ENCODE measurements at regions not wholly inside any gene's neighbourhood (a gene's known extent, or its start where the extent isn't known, plus 50 kb on each side); places are given as distances from the start of the nearest gene placed in this dataset.

DNA sequence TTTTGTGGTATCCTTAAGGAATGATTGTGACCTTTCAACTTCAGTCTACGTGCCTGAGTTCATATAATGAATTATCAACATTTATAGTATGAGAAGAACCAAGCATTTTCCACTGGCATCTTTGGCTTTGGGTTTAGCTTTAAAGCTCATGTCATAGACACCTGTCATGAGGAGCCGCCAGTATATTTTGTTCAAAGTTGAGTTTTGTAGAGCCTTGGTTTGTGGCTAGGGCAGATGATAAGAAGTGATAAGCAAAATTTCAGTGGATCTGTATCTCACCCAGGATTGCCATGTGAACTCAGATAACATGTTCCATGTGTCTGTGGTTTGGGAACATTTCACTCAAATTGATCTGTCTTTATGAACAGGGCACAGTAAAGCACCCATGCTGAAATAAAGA, 873.2 kb downstream of the STPG2 start:
- TF ChIP-seq USF1 (IDR thresholded peaks at IDR 0.05) (no peak), CREB1 (IDR thresholded peaks at IDR 0.05; ENCODE audit: low read depth) (no peak), TCF12 (IDR thresholded peaks at IDR 0.05; ENCODE audit: low read depth) (no peak), EGR1 (IDR thresholded peaks at IDR 0.05) (no peak), YY1 (IDR thresholded peaks at IDR 0.05; ENCODE audit: low read depth) (no peak)

GRCh38 chr4:97279391-97279790, 863.9 kb downstream of the STPG2 start:
- TF ChIP-seq USF1 (IDR thresholded peaks at IDR 0.05) (no peak), TCF12 (IDR thresholded peaks at IDR 0.05; ENCODE audit: low read depth) (no peak)

- TF ChIP-seq RAD21 (IDR thresholded peaks at IDR 0.05; ENCODE audit: low read depth) = peak; percentile 28
- no peak for TF ChIP-seq TAF1 (IDR thresholded peaks at IDR 0.05; ENCODE audit: low read depth)
Measured at GRCh38 chr4:97300561-97300960, 842.7 kb downstream of the STPG2 start.

GRCh38 chr4:97305351-97305750, 837.9 kb downstream of the STPG2 start:
- no peak for TF ChIP-seq EP300 (IDR thresholded peaks at IDR 0.05; ENCODE audit: borderline replicate concordance)
- no peak for TF ChIP-seq ZBTB7A (IDR thresholded peaks at IDR 0.05; ENCODE audit: low read depth)
- no peak for TF ChIP-seq EGR1 (IDR thresholded peaks at IDR 0.05)
- TF ChIP-seq, protein P1, sequence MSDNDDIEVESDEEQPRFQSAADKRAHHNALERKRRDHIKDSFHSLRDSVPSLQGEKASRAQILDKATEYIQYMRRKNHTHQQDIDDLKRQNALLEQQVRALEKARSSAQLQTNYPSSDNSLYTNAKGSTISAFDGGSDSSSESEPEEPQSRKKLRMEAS (IDR thresholded peaks at IDR 0.05) = no peak
- TF ChIP-seq CREB1 (IDR thresholded peaks at IDR 0.05; ENCODE audit: low read depth) = no peak
- TF ChIP-seq USF1 (IDR thresholded peaks at IDR 0.05) = no peak
- TF ChIP-seq RAD21 (IDR thresholded peaks at IDR 0.05; ENCODE audit: low read depth) = no peak
- TF ChIP-seq TEAD4 (IDR thresholded peaks at IDR 0.05) = no peak
- TF ChIP-seq FOXM1 (IDR thresholded peaks at IDR 0.05; ENCODE audit: borderline replicate concordance, low read depth) = no peak
- no peak for TF ChIP-seq YY1 (IDR thresholded peaks at IDR 0.05; ENCODE audit: low read depth)

DNA sequence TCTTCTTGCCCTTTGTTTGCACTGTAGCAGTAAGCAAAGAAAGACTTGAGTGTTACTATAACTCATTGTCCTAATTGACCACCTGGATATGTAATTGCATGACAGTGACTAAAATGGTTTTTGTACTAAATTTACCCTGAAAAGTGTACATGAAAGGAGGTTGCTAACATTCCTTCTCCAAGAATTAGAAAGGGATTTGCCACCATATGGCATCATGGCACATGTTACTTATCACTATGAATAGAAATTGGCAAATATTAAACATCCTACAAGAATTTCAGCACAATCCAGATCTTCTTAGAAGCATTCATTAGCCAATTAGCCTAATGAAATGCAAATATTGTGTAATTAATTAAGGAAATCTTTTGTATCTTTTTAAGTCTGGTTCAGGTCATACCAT, 834.2 kb downstream of the STPG2 start:
- TF ChIP-seq ZBTB7A (IDR thresholded peaks at IDR 0.05; ENCODE audit: low read depth) (no peak), RAD21 (IDR thresholded peaks at IDR 0.05; ENCODE audit: low read depth) (no peak), TAF1 (IDR thresholded peaks at IDR 0.05; ENCODE audit: low read depth) (no peak), FOXM1 (IDR thresholded peaks at IDR 0.05; ENCODE audit: borderline replicate concordance, low read depth) (no peak), USF1 (IDR thresholded peaks at IDR 0.05) (no peak), EGR1 (IDR thresholded peaks at IDR 0.05) (no peak), TCF12 (IDR thresholded peaks at IDR 0.05; ENCODE audit: low read depth) (no peak), CREB1 (IDR thresholded peaks at IDR 0.05; ENCODE audit: low read depth) (no peak), NFIC (IDR thresholded peaks at IDR 0.05) (no peak), YY1 (IDR thresholded peaks at IDR 0.05; ENCODE audit: low read depth) (no peak), CEBPB (IDR thresholded peaks at IDR 0.05) (no peak), EP300 (IDR thresholded peaks at IDR 0.05; ENCODE audit: borderline replicate concordance) (no peak), TEAD4 (IDR thresholded peaks at IDR 0.05) (no peak)
- TF ChIP-seq, protein P1 (IDR thresholded peaks at IDR 0.05) = no peak
- TF ChIP-seq, protein P2, sequence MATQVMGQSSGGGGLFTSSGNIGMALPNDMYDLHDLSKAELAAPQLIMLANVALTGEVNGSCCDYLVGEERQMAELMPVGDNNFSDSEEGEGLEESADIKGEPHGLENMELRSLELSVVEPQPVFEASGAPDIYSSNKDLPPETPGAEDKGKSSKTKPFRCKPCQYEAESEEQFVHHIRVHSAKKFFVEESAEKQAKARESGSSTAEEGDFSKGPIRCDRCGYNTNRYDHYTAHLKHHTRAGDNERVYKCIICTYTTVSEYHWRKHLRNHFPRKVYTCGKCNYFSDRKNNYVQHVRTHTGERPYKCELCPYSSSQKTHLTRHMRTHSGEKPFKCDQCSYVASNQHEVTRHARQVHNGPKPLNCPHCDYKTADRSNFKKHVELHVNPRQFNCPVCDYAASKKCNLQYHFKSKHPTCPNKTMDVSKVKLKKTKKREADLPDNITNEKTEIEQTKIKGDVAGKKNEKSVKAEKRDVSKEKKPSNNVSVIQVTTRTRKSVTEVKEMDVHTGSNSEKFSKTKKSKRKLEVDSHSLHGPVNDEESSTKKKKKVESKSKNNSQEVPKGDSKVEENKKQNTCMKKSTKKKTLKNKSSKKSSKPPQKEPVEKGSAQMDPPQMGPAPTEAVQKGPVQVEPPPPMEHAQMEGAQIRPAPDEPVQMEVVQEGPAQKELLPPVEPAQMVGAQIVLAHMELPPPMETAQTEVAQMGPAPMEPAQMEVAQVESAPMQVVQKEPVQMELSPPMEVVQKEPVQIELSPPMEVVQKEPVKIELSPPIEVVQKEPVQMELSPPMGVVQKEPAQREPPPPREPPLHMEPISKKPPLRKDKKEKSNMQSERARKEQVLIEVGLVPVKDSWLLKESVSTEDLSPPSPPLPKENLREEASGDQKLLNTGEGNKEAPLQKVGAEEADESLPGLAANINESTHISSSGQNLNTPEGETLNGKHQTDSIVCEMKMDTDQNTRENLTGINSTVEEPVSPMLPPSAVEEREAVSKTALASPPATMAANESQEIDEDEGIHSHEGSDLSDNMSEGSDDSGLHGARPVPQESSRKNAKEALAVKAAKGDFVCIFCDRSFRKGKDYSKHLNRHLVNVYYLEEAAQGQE (IDR thresholded peaks at IDR 0.05; ENCODE audit: low read depth) = no peak

- TF ChIP-seq CEBPB (IDR thresholded peaks at IDR 0.05) (no peak), EGR1 (IDR thresholded peaks at IDR 0.05) (no peak), USF1 (IDR thresholded peaks at IDR 0.05) (no peak), TCF12 (IDR thresholded peaks at IDR 0.05; ENCODE audit: low read depth) (no peak)
- TF ChIP-seq, protein P1 (IDR thresholded peaks at IDR 0.05) = no peak
- TF ChIP-seq, protein P2 (IDR thresholded peaks at IDR 0.05; ENCODE audit: low read depth) = no peak
Measured at GRCh38 chr4:97317201-97317600, 826.1 kb downstream of the STPG2 start.

Data from Ishikawa (cell line).